ENCODE measurements at regions not wholly inside any gene's neighbourhood (a gene's known extent, or its start where the extent isn't known, plus 50 kb on each side); places are given as distances from the start of the nearest gene placed in this dataset.

- no peak for TF ChIP-seq CTCF (IDR thresholded peaks at IDR 0.05)
- no peak for TF ChIP-seq POLR2A (IDR thresholded peaks at IDR 0.05)
These were observed 575.9 kb upstream of the PBX1 start for GRCh38 chr1:163983097-163983496.

Data from heart left ventricle (tissue), 13 donors.